Fibroblast of lung (primary cell): ENCODE measurements at regions not wholly inside any gene's neighbourhood (a gene's known extent, or its start where the extent isn't known, plus 50 kb on each side); places are given as distances from the start of the nearest gene placed in this dataset.
A peak's percentile ranks its signal among the peaks of the same experiment; 100 is the strongest.

Experiments used
- DNase-seq, 2 donors: peaks; one replicate each; pipeline versions ENCODE4 v3.0.0 to v3.0.0-alpha.2; 2010; ENCODE audit warnings: low read depth in 2 of 2
- H2AFZ ChIP-seq: 2 replicates; pipeline ENCODE4 v1.5.1; 2012; ENCODE audit warnings: low read length, control low read depth, inconsistent platforms
- H3K27ac ChIP-seq: 2 replicates; pipeline ENCODE4 v1.5.1; 2011; ENCODE audit warnings: low read length, control low read depth; ENCODE audit not compliant: insufficient read depth
- H3K27me3 ChIP-seq: 2 replicates; pipeline ENCODE4 v1.5.1; 2011; ENCODE audit warnings: mild to moderate bottlenecking, low read length; ENCODE audit not compliant: control insufficient read depth, insufficient read depth
- H3K36me3 ChIP-seq: 2 replicates; pipeline ENCODE4 v1.5.1; 2011; ENCODE audit warnings: low read length; ENCODE audit not compliant: control insufficient read depth, insufficient read depth
- H3K4me1 ChIP-seq: 2 replicates; pipeline ENCODE4 v1.5.1; 2011; ENCODE audit warnings: low read length; ENCODE audit not compliant: control insufficient read depth, insufficient read depth; ENCODE audit errors: extremely low read depth
- H3K4me2 ChIP-seq: 2 replicates; pipeline ENCODE4 v1.5.1; 2011; ENCODE audit warnings: low read length, control low read depth; ENCODE audit not compliant: insufficient read depth; ENCODE audit errors: extremely low read depth
- H3K4me3 ChIP-seq, 4 experiments: fragments of 200-600 bp in 1 of 4; sonication (generic) in 1 of 4; replicated peaks in 1 of 4; 2 replicates each; pipeline ENCODE4 v1.5.1; 2011 to 2016; ENCODE audit warnings: low read length in 4 of 4, low read depth in 3 of 4, mild to moderate bottlenecking in 3 of 4, control low read depth in 2 of 4, inconsistent platforms in 1 of 4, mixed read lengths in 1 of 4; ENCODE audit not compliant: insufficient read depth in 1 of 4; ENCODE audit errors: control extremely low read depth in 1 of 4
- H3K79me2 ChIP-seq: 2 replicates; pipeline ENCODE4 v1.5.1; 2012; ENCODE audit warnings: mild to moderate bottlenecking, low read length, inconsistent platforms; ENCODE audit not compliant: control insufficient read depth, insufficient read depth
- H3K9ac ChIP-seq: 2 replicates; pipeline ENCODE4 v1.5.1; 2011; ENCODE audit warnings: mild to moderate bottlenecking, low read length, control low read depth; ENCODE audit not compliant: insufficient read depth
- H3K9me3 ChIP-seq: 2 replicates; pipeline ENCODE4 v1.5.1; 2012; ENCODE audit warnings: low read depth, low read length; ENCODE audit not compliant: control insufficient read depth, insufficient read depth
- H4K20me1 ChIP-seq: 2 replicates; pipeline ENCODE4 v1.5.1; 2011; ENCODE audit warnings: low read length; ENCODE audit not compliant: control insufficient read depth, insufficient read depth; ENCODE audit errors: extremely low read depth
- EZH2 ChIP-seq: IDR thresholded peaks from 2 replicates; pipeline ENCODE4 v1.5.1; 2012; ENCODE audit warnings: low read length, control low read depth, mild to moderate bottlenecking; ENCODE audit errors: missing control alignments
- TF ChIP-seq, protein P1 (sequence below), 2 donors: IDR thresholded peaks in 1 of 2; conservative IDR thresholded peaks in 1 of 2; 1 replicate in 1 of 2; 2 replicates in 1 of 2; pipeline ENCODE4 v1.5.1; 2011 to 2012; ENCODE audit warnings: low read length in 2 of 2, control low read depth in 1 of 2, inconsistent platforms in 1 of 2, low read depth in 1 of 2, mild to moderate bottlenecking in 1 of 2

DNA sequence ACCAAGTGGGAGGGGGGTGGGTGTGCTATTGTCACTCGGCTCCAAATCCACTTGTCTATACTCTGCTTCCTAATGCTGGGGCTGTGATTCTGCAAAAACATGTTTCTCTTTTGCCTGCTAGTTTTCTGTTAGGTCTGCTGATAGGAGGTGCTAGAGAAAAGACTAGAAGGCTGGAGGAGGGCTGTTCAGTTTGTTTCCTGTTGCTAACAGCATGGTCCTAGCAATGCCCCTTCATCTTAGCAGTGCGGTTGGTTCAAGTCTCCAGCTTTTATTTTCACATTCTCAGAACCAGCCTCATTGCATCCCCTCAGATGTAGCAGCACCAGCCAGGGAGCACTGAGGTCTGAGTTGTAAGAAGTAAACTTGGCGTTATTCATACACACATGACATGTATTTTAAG lies 310.2 kb downstream of the YTHDC2 start:
- Histone ChIP-seq H3K36me3 (no peaks in the 10 kb centered on the region), H3K9me3 (no peaks in the 10 kb centered on the region), H3K27ac (no peak overlapping the region), H3K9ac (no peak overlapping the region), H3K4me2 (no peak overlapping the region), H4K20me1 (no peaks in the 10 kb centered on the region), H3K4me1 (no peaks in the 10 kb centered on the region), H3K4me3 (no peak overlapping the region), H3K79me2 (no peaks in the 10 kb centered on the region), H3K27me3 (no peaks in the 10 kb centered on the region), H2AFZ (no peak overlapping the region)
- TF ChIP-seq, protein P1, sequence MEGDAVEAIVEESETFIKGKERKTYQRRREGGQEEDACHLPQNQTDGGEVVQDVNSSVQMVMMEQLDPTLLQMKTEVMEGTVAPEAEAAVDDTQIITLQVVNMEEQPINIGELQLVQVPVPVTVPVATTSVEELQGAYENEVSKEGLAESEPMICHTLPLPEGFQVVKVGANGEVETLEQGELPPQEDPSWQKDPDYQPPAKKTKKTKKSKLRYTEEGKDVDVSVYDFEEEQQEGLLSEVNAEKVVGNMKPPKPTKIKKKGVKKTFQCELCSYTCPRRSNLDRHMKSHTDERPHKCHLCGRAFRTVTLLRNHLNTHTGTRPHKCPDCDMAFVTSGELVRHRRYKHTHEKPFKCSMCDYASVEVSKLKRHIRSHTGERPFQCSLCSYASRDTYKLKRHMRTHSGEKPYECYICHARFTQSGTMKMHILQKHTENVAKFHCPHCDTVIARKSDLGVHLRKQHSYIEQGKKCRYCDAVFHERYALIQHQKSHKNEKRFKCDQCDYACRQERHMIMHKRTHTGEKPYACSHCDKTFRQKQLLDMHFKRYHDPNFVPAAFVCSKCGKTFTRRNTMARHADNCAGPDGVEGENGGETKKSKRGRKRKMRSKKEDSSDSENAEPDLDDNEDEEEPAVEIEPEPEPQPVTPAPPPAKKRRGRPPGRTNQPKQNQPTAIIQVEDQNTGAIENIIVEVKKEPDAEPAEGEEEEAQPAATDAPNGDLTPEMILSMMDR (conservative IDR thresholded peaks at IDR 0.05 in 1 of 2, IDR thresholded peaks at IDR 0.05 in 1 of 2; ENCODE audit: low read depth in 1 of 2, low read length in 2 of 2) = no peak
- no peak for TF ChIP-seq EZH2
- no peak for DNase-seq

DNA sequence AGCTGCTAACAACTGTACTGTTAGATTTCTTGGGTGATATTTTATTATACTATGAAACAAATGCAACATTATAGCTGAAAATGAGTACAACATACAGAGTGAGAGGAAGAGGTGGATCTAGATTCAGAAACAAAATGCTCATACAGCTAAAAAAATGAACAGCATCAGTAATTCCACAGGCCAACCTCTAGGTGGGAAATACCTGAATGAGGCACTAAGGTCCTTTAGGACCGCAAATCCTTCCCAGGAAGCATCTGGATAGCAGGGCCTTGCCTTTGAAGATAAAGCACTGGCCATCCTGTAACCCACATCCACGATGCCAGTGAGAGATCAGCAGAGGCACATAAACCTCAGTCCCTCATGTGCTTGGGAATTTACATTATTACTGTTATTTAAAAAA lies 310.8 kb downstream of the YTHDC2 start:
- Histone ChIP-seq H3K9me3 (no peaks in the 10 kb centered on the region), H2AFZ (no peak overlapping the region), H3K4me2 (no peak overlapping the region), H3K4me1 (no peaks in the 10 kb centered on the region), H3K27ac (no peak overlapping the region), H3K79me2 (no peaks in the 10 kb centered on the region), H3K36me3 (no peaks in the 10 kb centered on the region), H3K9ac (no peak overlapping the region), H4K20me1 (no peaks in the 10 kb centered on the region), H3K27me3 (no peaks in the 10 kb centered on the region), H3K4me3 (no peak overlapping the region)
- no peak for DNase-seq
- TF ChIP-seq, protein P1 (conservative IDR thresholded peaks at IDR 0.05 in 1 of 2, IDR thresholded peaks at IDR 0.05 in 1 of 2; ENCODE audit: low read depth in 1 of 2, low read length in 2 of 2) = no peak
- TF ChIP-seq EZH2 = no peak

DNA sequence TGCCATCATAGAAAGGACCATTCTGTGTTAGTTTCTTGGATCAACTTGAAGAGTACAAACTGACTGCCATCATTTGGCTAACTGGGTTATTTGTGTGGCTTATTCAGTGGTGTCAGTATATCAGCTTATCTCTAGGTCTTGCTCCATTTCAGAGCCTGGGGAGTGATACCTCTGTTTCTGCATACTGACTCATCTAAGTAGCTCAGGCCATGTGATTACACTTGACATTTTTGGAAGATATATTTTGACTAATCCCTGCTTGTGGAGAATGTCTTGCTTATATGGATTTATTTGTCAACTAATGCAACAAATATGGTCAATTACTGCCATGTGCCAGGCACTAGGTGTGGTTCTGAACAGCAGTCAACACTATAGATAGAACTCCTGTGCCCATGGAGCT lies 311.7 kb downstream of the YTHDC2 start:
- no peak overlapping the region for H3K27ac ChIP-seq
- H3K9ac ChIP-seq = no peak overlapping the region
- H3K36me3 ChIP-seq = no peaks in the 10 kb centered on the region
- TF ChIP-seq EZH2 = no peak
- TF ChIP-seq, protein P1 (conservative IDR thresholded peaks at IDR 0.05 in 1 of 2, IDR thresholded peaks at IDR 0.05 in 1 of 2; ENCODE audit: low read depth in 1 of 2, low read length in 2 of 2) = no peak
- H3K27me3 ChIP-seq = no peaks in the 10 kb centered on the region
- no peak overlapping the region for H2AFZ ChIP-seq
- H4K20me1 ChIP-seq = no peaks in the 10 kb centered on the region
- DNase-seq = peak in 1 of 2 donors; percentile 1
- H3K4me2 ChIP-seq = no peak overlapping the region
- no peak overlapping the region for H3K4me3 ChIP-seq
- H3K9me3 ChIP-seq = no peaks in the 10 kb centered on the region
- no peaks in the 10 kb centered on the region for H3K4me1 ChIP-seq
- no peaks in the 10 kb centered on the region for H3K79me2 ChIP-seq
